Activated CD4-positive, alpha-beta T cell treated with anti-CD3 and anti-CD28 coated beads, Interleukin-2, amount 50 U/mL, for 16 hours (primary cell): ENCODE measurements at regions not wholly inside any gene's neighbourhood (a gene's known extent, or its start where the extent isn't known, plus 50 kb on each side); places are given as distances from the start of the nearest gene placed in this dataset.
A peak's percentile ranks its signal among the peaks of the same experiment; 100 is the strongest.

Experiments used
- DNase-seq: peaks from one replicate; pipeline ENCODE4 v3.0.0-alpha.2; 2020

DNA sequence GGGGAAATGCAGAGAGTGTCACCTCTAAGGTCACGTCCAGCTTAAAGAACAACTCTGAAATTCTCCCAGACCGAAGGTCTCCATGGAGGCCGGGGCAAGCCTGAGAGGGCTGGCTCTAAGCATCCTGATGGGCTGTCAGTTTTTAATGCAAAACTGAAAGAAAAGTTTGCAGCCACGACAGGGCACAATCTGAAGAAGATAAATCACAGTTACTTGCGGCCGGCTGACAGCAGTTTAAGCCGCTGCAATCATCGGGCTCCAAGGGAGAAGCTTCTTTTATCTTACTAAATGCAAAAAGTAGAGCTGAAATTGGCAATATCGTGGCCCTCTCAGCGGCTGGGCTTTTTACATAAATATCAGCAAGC is 168.8 kb downstream of the CYLD start:
- no peak for DNase-seq

- no peak for DNase-seq
Measured at GRCh38 chr16:50909831-50910735, 168.2 kb downstream of the CYLD start.

- no peak for DNase-seq
Measured at GRCh38 chr16:50908468-50908867, 166.6 kb downstream of the CYLD start.

- no peak for DNase-seq
Measured at GRCh38 chr16:50906454-50906853, 164.6 kb downstream of the CYLD start.

DNA sequence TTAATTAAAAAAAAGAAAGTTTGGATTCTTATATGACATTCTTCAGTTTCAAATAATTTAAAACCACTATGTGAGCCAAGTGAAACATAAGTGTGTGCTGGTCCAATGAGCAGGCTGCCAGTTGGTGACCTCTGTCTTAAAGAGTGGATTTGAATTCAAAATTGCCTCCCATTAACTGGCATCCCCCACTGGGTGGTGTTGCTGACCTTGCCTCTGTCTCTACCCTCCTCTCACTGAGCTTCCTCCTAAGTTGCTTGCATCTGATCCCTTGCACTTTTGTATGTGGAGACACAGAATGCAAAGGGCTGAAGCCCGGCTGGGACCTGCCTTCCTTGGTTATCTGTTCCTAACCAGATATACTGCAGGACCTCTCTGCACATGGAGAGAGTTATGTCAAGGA is 160.6 kb downstream of the CYLD start:
- no peak for DNase-seq

DNA sequence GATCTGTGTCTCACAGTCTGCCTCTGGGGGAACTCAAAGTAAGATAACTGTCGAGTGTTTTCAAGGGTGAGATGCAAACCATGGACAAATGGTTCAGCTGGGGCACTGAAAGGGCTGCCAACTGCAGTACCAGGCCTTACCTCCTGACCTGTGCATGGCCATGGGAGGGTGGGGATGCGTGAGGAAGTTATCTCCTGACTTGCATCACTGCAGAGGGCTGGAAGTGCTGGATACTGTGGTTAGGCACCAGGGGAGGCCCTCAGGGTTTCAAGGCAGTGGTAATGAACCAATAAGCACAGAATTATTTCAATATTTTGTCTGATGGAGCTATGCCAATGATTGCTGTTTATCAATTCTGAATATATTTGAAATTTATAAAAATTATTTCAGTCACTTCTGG is 159.2 kb downstream of the CYLD start:
- no peak for DNase-seq

- DNase-seq = no peak
Measured at GRCh38 chr16:50900391-50900942, 158.6 kb downstream of the CYLD start.

GRCh38 chr16:50899951-50900350 is 158.1 kb downstream of the CYLD start:
- DNase-seq = no peak

- no peak for DNase-seq
Measured at GRCh38 chr16:50889746-50890145, 147.9 kb downstream of the CYLD start.

DNA sequence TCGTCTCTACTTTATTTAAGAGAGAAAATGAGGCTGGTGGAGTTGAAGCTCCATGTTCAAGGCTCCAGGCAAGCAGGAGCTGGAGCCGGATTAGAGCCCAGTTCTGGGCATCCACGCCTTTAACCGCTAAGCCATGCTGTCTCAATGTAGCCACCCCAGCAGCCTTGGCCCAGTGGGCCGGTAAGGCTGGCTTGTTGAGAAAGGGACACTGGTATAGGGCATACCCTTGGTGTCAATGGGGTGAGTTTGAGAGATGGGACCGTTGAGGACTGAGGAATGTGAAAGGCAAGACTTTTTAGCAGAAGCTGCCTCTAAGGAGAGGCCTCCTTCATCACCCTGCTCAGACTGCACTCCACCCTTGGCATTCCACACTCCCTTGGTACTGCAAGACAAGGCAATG is 147.4 kb downstream of the CYLD start:
- DNase-seq = no peak

DNA sequence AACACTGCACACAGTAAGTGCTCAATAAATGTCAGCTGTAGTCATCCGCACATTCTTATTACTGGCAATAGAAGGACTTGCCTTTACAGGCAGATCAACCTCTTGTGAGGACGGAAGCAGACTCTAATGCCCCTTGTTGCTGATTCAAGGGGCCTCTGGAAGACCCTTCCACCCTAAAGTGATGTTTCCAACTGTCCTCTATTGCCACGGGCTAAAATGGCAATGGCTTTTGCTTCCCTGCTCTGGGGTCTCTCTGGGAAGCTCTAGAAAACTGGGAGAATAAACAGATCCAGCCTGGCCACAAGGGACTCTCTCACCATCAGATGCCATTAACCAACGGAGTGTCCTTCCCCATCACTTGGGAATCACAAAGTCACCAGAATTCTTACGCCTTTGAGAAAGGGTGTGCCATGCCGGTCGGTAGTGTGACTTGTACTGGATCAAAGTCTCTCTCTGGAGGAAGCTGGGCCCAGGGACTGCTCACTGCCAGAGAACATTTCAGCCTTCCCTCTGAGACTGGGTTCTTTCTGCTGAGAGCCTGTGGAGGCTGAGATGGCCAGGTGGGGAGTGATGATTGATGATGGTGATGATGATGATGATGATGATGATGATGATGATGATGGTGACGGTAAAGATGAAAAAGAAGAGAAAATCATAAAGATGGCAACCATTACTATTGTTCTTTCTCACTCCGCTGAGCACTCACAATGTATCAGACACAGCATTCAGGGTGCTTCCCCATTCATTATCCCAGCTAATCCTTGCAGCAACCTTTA is 146.8 kb downstream of the CYLD start:
- no peak for DNase-seq

- DNase-seq = no peak
Measured at GRCh38 chr16:50887500-50888298, 145.8 kb downstream of the CYLD start.

DNA sequence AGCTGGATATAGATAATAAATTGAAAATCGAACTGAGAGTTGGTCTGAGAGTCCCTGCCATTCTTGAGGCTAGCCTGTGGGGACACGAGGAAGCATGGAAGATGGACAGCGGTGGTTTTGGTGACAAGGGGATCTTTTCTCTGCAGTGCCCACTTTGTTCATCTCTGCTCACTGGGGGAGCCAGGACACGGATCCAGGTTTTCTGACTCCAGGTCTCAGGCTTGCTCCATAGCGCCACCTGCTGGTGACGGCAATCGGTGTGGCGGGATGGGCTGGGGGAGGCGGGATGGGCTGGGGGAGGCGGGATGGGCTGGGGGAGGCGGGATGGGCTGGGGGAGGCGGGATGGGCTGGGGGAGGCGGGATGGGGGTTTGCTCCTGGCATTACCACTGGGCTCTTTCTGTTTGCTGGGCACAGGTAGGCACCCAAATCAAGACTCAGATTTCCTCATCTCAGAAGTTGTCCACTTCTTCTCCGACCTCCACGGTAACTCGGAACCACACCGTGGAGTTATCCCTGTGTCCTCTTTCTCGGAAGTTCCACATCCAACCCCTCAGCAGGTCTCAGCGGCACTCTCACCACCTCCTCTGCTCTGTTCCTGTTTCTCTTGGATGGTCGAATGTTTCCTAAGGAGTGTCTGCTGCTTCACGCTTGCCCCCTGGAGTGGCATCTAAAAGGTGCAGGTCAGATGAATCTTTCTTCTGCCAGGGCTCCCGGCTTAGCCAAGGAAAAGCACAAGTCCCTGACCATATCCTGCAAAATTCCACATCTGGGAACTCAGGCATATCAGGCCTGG is 142.4 kb downstream of the CYLD start:
- DNase-seq = peak; percentile 29

DNA sequence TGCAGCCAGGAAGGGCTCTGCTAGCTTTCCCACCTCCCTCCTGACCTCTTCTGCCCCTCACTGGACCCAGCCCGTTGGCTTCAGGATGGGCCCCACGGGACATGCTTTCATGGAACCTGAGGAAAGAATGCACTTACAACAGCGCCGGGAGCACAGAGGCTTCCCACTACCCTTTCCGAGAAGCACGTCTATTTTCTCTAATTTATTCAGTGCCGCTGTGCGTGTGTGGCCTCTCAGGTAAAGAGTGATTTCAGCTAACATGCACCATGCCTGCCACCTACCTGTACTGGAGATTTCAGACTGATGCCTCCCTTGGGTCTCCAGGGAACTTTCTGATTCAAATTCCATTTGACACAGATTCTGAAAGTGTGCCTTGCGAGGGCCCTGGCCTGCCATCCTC is 140.1 kb downstream of the CYLD start:
- no peak for DNase-seq

DNA sequence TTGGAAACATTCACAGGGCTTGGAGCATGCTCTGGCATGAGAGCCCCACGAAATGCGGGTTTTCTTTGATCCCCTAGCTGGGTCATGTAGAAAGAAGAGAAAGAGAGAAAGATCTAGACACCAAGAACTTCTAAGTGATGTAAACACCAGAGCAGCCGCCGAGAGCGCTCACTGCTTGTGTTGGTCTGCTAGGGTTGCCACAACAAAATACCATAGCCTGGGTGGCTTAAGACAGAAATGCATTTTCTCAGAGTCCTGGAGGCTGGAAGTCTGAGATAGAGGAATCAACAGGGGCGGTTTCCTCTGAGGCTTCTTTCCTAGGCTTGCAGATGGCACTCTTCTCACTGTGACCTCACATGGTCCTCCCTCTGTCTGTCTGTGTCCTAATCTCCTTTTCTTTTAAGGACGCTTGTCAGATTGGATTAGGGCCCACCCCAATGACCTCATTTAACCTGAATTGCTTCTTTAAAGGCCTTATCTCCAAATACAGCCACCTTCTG is 139.5 kb downstream of the CYLD start:
- DNase-seq = no peak

DNA sequence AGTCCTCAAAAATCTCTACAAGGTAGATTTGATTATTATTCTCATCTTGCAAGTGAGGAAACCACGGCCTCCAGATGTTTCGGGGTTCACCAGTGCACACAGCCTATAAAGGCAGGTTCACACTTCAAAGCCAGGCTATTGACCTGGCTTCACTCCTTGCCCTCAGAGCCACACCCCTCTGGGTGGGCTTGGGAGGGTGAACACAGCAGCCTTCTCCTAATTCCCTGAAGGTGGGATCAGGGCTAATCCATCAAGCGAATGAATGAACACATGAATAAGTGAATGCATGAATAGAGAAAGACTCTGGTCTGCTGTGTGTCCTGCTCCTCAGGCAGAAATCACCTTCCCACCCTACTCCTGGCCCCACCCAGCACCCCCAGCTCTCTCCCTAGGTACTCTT is 139.0 kb downstream of the CYLD start:
- DNase-seq = no peak

- no peak for DNase-seq
Measured at GRCh38 chr16:50879873-50880695, 138.2 kb downstream of the CYLD start.

DNA sequence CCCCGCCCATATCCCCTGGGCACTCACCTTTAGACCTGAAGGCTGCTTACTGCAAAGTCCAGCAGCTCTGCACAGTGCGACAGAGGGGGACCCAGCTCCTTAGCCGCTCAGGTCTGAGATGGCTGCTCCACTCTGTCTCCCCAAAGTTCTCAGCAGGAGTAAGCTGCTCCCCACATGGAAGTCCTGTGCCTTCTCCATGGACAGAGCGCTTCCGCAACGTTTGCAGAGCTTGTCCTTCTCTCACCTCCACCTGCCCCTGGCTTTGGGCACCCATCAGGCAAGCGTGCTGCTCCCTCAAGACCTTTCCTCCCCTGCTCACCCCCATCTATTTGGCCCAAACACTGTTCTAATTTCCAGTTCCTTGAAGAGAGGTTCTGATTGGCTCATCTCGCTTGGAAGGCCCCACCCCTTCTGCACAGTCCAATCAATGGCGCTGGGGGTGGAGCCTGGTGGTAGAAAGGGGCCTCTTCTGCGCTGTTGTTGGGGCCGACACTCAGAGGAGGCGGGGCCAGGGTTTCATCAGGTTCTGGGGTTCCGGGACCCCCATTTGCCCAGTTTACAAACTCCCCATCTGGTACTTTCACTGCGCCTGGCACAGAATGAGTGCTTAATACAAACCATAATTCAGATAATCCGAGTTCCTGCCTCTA is 137.2 kb downstream of the CYLD start:
- DNase-seq = no peak

- no peak for DNase-seq
Measured at GRCh38 chr16:50878536-50878935, 136.7 kb downstream of the CYLD start.

DNA sequence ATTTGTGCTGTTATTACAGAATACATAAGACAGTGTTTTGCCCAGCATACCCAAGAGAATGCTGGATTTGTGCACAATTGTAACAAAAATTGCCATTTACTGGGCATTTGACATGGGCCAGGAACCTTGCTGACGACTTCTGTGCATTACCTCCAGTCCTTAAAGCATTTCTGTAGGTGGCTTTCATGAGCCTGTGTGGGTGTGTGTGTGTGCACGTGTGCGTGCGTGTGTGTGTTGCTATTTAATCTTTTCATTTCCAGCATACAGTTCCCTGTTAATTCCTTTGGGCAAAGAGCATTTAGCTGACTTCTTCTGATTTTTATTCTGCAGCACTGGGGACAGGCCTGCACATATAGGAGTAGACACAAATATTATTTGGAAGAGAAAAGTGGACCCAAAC is 134.4 kb downstream of the CYLD start:
- DNase-seq = no peak

DNA sequence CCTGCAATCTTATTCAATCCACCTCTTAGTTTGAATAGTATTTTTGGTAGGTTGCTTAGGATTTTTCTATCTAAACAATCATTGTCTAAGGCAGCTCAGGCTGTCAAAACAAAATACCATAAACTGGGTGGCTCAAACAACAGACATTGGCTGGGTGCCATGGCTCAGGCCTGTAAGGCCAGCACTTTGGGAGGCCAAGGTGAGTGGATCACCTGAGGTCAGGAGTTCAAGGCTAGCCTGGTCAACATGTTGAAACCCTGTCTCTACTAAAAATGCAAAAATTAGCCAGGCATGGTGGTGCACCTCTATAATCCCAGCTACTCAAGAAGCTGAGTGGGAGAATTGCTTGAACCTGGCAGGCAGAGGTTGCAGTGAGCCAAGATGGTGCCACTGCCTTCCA is 126.7 kb downstream of the CYLD start:
- DNase-seq = no peak
